ENCODE measurements at regions not wholly inside any gene's neighbourhood (a gene's known extent, or its start where the extent isn't known, plus 50 kb on each side); places are given as distances from the start of the nearest gene placed in this dataset.

- TF ChIP-seq CTCF (IDR thresholded peaks at IDR 0.05; ENCODE audit: insufficient read depth in 1 of 2, low read depth in 1 of 2, low read length in 1 of 2, severe bottlenecking in 1 of 2, unreplicated experiment in 1 of 2) = no peak
- H3K27me3 Mint-ChIP-seq (ENCODE audit: insufficient read depth, unreplicated experiment) = peaks cover 3% of the 10 kb centered on the region
- Histone ChIP-seq H3K9me3 (no peaks in the 10 kb centered on the region), H3K4me3 (ENCODE audit: low read depth, low read length) (no peak overlapping the region), H3K36me3 (ENCODE audit: control insufficient read depth, insufficient read depth, low read length) (no peaks in the 10 kb centered on the region), H3K27me3 (replicated peaks; ENCODE audit: control insufficient read depth, insufficient read depth, low read length) (no peaks in the 10 kb centered on the region; the same call in 1 of the 2 replicates), H3K4me1 (no peaks in the 10 kb centered on the region)
- H3K27ac Mint-ChIP-seq (ENCODE audit: unreplicated experiment) = no peak overlapping the region
- ChIA-PET CTCF (no interaction called here), POLR2A (no interaction called here)
- no TSS peak for BruUV-seq (replicated peaks)
- peaks cover under 1% of the 10 kb centered on the region for H3K9me3 Mint-ChIP-seq (ENCODE audit: unreplicated experiment)
- no peak overlapping the region for H3K4me3 Mint-ChIP-seq (ENCODE audit: unreplicated experiment)
- DNase-seq = no peak
- intact Hi-C loops (cut with micrococcal nuclease; ENCODE audit: unreplicated experiment) = no loop called here
- no peaks in the 10 kb centered on the region for H3K36me3 Mint-ChIP-seq (ENCODE audit: insufficient read depth, unreplicated experiment)
- no peaks in the 10 kb centered on the region for H3K4me1 Mint-ChIP-seq (ENCODE audit: low read depth, unreplicated experiment)
These were observed 1918.5 kb upstream of the FLRT2 start for GRCh38 chr14:83611491-83611890.

GRCh38 chr14:83611906-83612390 lies 1918.0 kb upstream of the FLRT2 start:
- Mint-ChIP-seq H3K36me3 (ENCODE audit: insufficient read depth, unreplicated experiment) (no peaks in the 10 kb centered on the region), H3K27me3 (ENCODE audit: insufficient read depth, unreplicated experiment) (peaks cover 3% of the 10 kb centered on the region), H3K9me3 (ENCODE audit: unreplicated experiment) (no peaks in the 10 kb centered on the region), H3K4me1 (ENCODE audit: low read depth, unreplicated experiment) (no peaks in the 10 kb centered on the region), H3K27ac (ENCODE audit: unreplicated experiment) (no peak overlapping the region), H3K4me3 (ENCODE audit: unreplicated experiment) (no peak overlapping the region)
- ChIA-PET CTCF (no interaction called here), POLR2A (no interaction called here)
- no peak for TF ChIP-seq CTCF (IDR thresholded peaks at IDR 0.05; ENCODE audit: insufficient read depth in 1 of 2, low read depth in 1 of 2, low read length in 1 of 2, severe bottlenecking in 1 of 2, unreplicated experiment in 1 of 2)
- H3K4me1 ChIP-seq = no peaks in the 10 kb centered on the region
- no peaks in the 10 kb centered on the region for H3K27me3 ChIP-seq (replicated peaks; ENCODE audit: control insufficient read depth, insufficient read depth, low read length)
- no TSS peak for BruUV-seq (replicated peaks)
- no peaks in the 10 kb centered on the region for H3K9me3 ChIP-seq
- intact Hi-C loops (cut with micrococcal nuclease; ENCODE audit: unreplicated experiment) = no loop called here
- no peak overlapping the region for H3K4me3 ChIP-seq (ENCODE audit: low read depth, low read length)
- no peaks in the 10 kb centered on the region for H3K36me3 ChIP-seq (ENCODE audit: control insufficient read depth, insufficient read depth, low read length)
- no peak for DNase-seq

GRCh38 chr14:83614956-83615355 lies 1915.0 kb upstream of the FLRT2 start:
- H3K36me3 Mint-ChIP-seq (ENCODE audit: insufficient read depth, unreplicated experiment) = no peaks in the 10 kb centered on the region
- no peak overlapping the region for H3K4me3 Mint-ChIP-seq (ENCODE audit: unreplicated experiment)
- CTCF ChIA-PET = no interaction called here
- DNase-seq = no peak
- H3K4me3 ChIP-seq (ENCODE audit: low read depth, low read length) = no peak overlapping the region
- H3K4me1 Mint-ChIP-seq (ENCODE audit: low read depth, unreplicated experiment) = no peaks in the 10 kb centered on the region
- intact Hi-C loops (cut with micrococcal nuclease; ENCODE audit: unreplicated experiment) = no loop called here
- peaks cover 3% of the 10 kb centered on the region for H3K27me3 Mint-ChIP-seq (ENCODE audit: insufficient read depth, unreplicated experiment)
- POLR2A ChIA-PET = no interaction called here
- H3K27me3 ChIP-seq (replicated peaks; ENCODE audit: control insufficient read depth, insufficient read depth, low read length) = no peaks in the 10 kb centered on the region
- H3K27ac Mint-ChIP-seq (ENCODE audit: unreplicated experiment) = no peak overlapping the region
- no TSS peak for BruUV-seq (replicated peaks)
- no peaks in the 10 kb centered on the region for H3K9me3 Mint-ChIP-seq (ENCODE audit: unreplicated experiment)
- no peaks in the 10 kb centered on the region for H3K4me1 ChIP-seq
- no peaks in the 10 kb centered on the region for H3K9me3 ChIP-seq
- no peaks in the 10 kb centered on the region for H3K36me3 ChIP-seq (ENCODE audit: control insufficient read depth, insufficient read depth, low read length)
- no peak for TF ChIP-seq CTCF (IDR thresholded peaks at IDR 0.05; ENCODE audit: insufficient read depth in 1 of 2, low read depth in 1 of 2, low read length in 1 of 2, severe bottlenecking in 1 of 2, unreplicated experiment in 1 of 2)

Data from Caco-2 (cell line).